ENCODE measurements at regions not wholly inside any gene's neighbourhood (a gene's known extent, or its start where the extent isn't known, plus 50 kb on each side); places are given as distances from the start of the nearest gene placed in this dataset.

DNA sequence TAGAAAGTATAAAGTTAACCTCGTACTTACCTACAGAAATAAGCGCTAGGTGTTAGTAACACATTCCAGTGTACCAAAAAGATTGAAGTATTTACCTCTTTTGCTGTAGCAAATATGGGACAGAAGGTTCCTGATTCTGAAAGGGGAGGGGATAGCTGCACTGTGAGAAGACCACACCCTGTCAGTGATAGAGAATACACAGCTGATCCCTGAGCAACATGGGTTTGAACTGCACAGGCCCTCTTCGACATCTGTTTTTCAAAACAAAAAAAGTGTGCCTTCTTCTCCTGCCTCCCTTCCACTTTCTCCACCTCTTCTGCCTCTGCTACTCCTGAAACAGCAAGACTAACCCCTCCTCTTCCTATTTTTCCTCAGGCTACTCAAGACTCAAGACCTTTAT is 201.8 kb upstream of the SLIT2 start:
- TF ChIP-seq, protein P1, sequence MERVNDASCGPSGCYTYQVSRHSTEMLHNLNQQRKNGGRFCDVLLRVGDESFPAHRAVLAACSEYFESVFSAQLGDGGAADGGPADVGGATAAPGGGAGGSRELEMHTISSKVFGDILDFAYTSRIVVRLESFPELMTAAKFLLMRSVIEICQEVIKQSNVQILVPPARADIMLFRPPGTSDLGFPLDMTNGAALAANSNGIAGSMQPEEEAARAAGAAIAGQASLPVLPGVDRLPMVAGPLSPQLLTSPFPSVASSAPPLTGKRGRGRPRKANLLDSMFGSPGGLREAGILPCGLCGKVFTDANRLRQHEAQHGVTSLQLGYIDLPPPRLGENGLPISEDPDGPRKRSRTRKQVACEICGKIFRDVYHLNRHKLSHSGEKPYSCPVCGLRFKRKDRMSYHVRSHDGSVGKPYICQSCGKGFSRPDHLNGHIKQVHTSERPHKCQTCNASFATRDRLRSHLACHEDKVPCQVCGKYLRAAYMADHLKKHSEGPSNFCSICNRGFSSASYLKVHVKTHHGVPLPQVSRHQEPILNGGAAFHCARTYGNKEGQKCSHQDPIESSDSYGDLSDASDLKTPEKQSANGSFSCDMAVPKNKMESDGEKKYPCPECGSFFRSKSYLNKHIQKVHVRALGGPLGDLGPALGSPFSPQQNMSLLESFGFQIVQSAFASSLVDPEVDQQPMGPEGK (CRISPR knock-in tag; IDR thresholded peaks at IDR 0.05; ENCODE audit: borderline replicate concordance): no peak
- TF ChIP-seq TCF4 (CRISPR knock-in tag; IDR thresholded peaks at IDR 0.05; ENCODE audit: borderline replicate concordance): no peak
- TF ChIP-seq SNAI2 (CRISPR knock-in tag; IDR thresholded peaks at IDR 0.05): no peak
- TF ChIP-seq OSR1 (CRISPR knock-in tag; IDR thresholded peaks at IDR 0.05): no peak
- TF ChIP-seq BACH2 (CRISPR knock-in tag; IDR thresholded peaks at IDR 0.05; ENCODE audit: borderline replicate concordance): no peak
- TF ChIP-seq ARNTL (CRISPR knock-in tag; IDR thresholded peaks at IDR 0.05; ENCODE audit: borderline replicate concordance, low read depth): no peak
- TF ChIP-seq, protein P2, sequence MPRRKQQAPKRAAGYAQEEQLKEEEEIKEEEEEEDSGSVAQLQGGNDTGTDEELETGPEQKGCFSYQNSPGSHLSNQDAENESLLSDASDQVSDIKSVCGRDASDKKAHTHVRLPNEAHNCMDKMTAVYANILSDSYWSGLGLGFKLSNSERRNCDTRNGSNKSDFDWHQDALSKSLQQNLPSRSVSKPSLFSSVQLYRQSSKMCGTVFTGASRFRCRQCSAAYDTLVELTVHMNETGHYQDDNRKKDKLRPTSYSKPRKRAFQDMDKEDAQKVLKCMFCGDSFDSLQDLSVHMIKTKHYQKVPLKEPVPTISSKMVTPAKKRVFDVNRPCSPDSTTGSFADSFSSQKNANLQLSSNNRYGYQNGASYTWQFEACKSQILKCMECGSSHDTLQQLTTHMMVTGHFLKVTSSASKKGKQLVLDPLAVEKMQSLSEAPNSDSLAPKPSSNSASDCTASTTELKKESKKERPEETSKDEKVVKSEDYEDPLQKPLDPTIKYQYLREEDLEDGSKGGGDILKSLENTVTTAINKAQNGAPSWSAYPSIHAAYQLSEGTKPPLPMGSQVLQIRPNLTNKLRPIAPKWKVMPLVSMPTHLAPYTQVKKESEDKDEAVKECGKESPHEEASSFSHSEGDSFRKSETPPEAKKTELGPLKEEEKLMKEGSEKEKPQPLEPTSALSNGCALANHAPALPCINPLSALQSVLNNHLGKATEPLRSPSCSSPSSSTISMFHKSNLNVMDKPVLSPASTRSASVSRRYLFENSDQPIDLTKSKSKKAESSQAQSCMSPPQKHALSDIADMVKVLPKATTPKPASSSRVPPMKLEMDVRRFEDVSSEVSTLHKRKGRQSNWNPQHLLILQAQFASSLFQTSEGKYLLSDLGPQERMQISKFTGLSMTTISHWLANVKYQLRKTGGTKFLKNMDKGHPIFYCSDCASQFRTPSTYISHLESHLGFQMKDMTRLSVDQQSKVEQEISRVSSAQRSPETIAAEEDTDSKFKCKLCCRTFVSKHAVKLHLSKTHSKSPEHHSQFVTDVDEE (CRISPR knock-in tag; IDR thresholded peaks at IDR 0.05): no peak
- no peak for TF ChIP-seq ZFP3 (CRISPR knock-in tag; IDR thresholded peaks at IDR 0.05)
- TF ChIP-seq ZNF8 (CRISPR knock-in tag; IDR thresholded peaks at IDR 0.05): no peak

DNA sequence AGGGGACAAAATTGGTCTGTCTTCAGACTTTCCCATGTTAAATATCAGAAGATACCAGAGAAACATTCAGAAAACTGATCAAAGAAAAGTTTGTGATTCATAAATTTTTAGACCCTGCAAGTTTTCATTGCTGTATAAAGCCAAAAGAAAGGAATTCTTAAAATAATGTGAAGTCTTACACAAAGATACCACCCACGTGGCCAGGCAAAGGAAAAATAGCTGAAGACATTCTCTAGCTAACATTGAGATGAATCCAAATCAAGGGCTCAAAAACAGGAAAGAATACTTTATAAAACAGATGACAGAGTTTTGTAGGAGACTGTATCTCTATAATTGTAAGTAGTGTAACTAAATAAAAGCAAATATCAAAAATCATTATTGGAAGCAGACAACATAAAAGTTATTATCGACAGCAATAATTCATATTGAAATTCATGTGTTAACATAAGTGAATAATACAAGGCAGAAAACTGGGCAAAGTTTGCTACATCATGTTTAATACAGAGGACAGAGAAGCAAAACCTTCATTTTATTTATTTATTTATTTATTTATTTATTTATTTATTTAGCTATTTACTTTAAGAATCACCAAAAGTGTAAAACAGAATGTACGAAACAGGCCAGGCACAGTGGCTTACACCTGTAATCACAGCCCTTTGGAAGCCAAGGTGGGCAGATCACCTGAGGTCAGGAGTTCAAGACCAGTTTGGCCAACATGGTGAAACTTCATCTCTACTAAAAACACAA is 204.6 kb upstream of the SLIT2 start:
- TF ChIP-seq ZFP30 (CRISPR knock-in tag; IDR thresholded peaks at IDR 0.05): no peak
- TF ChIP-seq ZFP3 (CRISPR knock-in tag; IDR thresholded peaks at IDR 0.05): no peak
- no peak for TF ChIP-seq ZNF565 (CRISPR knock-in tag; conservative IDR thresholded peaks at IDR 0.05; ENCODE audit: low read depth)
- TF ChIP-seq ARNTL (CRISPR knock-in tag; IDR thresholded peaks at IDR 0.05; ENCODE audit: borderline replicate concordance, low read depth): no peak
- TF ChIP-seq GLIS3 (CRISPR knock-in tag; IDR thresholded peaks at IDR 0.05): no peak
- TF ChIP-seq, protein P2 (CRISPR knock-in tag; IDR thresholded peaks at IDR 0.05): no peak
- no peak for TF ChIP-seq ZNF70 (CRISPR knock-in tag; IDR thresholded peaks at IDR 0.05)
- TF ChIP-seq ZC3H10 (CRISPR knock-in tag; IDR thresholded peaks at IDR 0.05): no peak
- TF ChIP-seq, protein P3, sequence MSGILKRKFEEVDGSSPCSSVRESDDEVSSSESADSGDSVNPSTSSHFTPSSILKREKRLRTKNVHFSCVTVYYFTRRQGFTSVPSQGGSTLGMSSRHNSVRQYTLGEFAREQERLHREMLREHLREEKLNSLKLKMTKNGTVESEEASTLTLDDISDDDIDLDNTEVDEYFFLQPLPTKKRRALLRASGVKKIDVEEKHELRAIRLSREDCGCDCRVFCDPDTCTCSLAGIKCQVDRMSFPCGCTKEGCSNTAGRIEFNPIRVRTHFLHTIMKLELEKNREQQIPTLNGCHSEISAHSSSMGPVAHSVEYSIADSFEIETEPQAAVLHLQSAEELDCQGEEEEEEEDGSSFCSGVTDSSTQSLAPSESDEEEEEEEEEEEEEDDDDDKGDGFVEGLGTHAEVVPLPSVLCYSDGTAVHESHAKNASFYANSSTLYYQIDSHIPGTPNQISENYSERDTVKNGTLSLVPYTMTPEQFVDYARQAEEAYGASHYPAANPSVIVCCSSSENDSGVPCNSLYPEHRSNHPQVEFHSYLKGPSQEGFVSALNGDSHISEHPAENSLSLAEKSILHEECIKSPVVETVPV (CRISPR knock-in tag; IDR thresholded peaks at IDR 0.05): no peak
- TF ChIP-seq, protein P1 (CRISPR knock-in tag; IDR thresholded peaks at IDR 0.05; ENCODE audit: borderline replicate concordance): no peak
- TF ChIP-seq OSR1 (CRISPR knock-in tag; IDR thresholded peaks at IDR 0.05): no peak
- no peak for TF ChIP-seq ESRRG (CRISPR knock-in tag; IDR thresholded peaks at IDR 0.05)
- TF ChIP-seq CSDC2 (CRISPR knock-in tag; IDR thresholded peaks at IDR 0.05): no peak
- no peak for ATAC-seq

More for the DNA sequence above, 201.8 kb upstream of the SLIT2 start:
- no peak for ATAC-seq

DNA sequence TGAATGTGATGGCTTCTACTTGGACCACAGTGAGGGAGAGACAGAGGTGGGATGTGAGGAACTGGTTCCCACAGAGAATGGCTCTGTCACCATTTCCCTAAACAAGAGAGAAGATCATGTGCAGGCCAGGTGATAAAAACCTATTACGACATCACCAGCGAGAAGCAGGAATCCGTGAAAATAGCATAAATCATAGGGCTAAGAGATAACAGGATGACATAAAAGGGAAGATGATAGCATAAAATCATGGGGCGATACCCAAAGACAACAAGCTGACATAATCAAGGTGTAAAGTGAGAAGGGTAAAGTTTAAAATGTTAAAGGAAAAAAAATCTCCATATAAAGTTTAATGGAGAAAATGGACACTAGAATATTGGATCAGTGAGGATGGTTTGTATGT is 205.5 kb upstream of the SLIT2 start:
- ATAC-seq: no peak
- no peak for TF ChIP-seq ISL1 (CRISPR knock-in tag; IDR thresholded peaks at IDR 0.05)
- TF ChIP-seq ZC3H10 (CRISPR knock-in tag; IDR thresholded peaks at IDR 0.05): no peak
- TF ChIP-seq ZNF8 (CRISPR knock-in tag; IDR thresholded peaks at IDR 0.05): no peak
- no peak for TF ChIP-seq ZFP3 (CRISPR knock-in tag; IDR thresholded peaks at IDR 0.05)
- TF ChIP-seq ZFP30 (CRISPR knock-in tag; IDR thresholded peaks at IDR 0.05): no peak
- no peak for TF ChIP-seq RARB (CRISPR knock-in tag; IDR thresholded peaks at IDR 0.05)
- TF ChIP-seq TCF4 (CRISPR knock-in tag; IDR thresholded peaks at IDR 0.05; ENCODE audit: borderline replicate concordance): no peak
- TF ChIP-seq, protein P3 (CRISPR knock-in tag; IDR thresholded peaks at IDR 0.05): no peak
- no peak for TF ChIP-seq GLIS3 (CRISPR knock-in tag; IDR thresholded peaks at IDR 0.05)
- no peak for TF ChIP-seq CSDC2 (CRISPR knock-in tag; IDR thresholded peaks at IDR 0.05)
- no peak for TF ChIP-seq TOX (CRISPR knock-in tag; IDR thresholded peaks at IDR 0.05; ENCODE audit: borderline replicate concordance)
- no peak for TF ChIP-seq ZNF70 (CRISPR knock-in tag; IDR thresholded peaks at IDR 0.05)
- TF ChIP-seq, protein P4, sequence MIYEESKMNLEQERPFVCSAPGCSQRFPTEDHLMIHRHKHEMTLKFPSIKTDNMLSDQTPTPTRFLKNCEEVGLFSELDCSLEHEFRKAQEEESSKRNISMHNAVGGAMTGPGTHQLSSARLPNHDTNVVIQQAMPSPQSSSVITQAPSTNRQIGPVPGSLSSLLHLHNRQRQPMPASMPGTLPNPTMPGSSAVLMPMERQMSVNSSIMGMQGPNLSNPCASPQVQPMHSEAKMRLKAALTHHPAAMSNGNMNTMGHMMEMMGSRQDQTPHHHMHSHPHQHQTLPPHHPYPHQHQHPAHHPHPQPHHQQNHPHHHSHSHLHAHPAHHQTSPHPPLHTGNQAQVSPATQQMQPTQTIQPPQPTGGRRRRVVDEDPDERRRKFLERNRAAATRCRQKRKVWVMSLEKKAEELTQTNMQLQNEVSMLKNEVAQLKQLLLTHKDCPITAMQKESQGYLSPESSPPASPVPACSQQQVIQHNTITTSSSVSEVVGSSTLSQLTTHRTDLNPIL (CRISPR knock-in tag; IDR thresholded peaks at IDR 0.05; ENCODE audit: low read depth): no peak
- TF ChIP-seq BACH2 (CRISPR knock-in tag; IDR thresholded peaks at IDR 0.05; ENCODE audit: borderline replicate concordance): no peak
- no peak for TF ChIP-seq SNAI2 (CRISPR knock-in tag; IDR thresholded peaks at IDR 0.05)
- TF ChIP-seq ESRRG (CRISPR knock-in tag; IDR thresholded peaks at IDR 0.05): no peak

Measured in SK-N-SH treated with all-trans-retinoic acid at 6 μM for 48 hours (cell line).